Gastroesophageal sphincter (tissue), 4 donors: ENCODE measurements at regions not wholly inside any gene's neighbourhood (a gene's known extent, or its start where the extent isn't known, plus 50 kb on each side); places are given as distances from the start of the nearest gene placed in this dataset.

ENCODE experiments used
- ATAC-seq: fragments of 150-250 bp; one replicate; pipeline ENCODE4 v1.9.1; 2016; ENCODE audit warnings: mild to moderate bottlenecking, moderate library complexity
- H3K27ac ChIP-seq, 4 donors: fragments of 200-600 bp; sonication (generic) in 3 of 4; 1 replicate in 3 of 4; 2 replicates in 1 of 4; pipeline ENCODE4 v1.5.1; 2016 to 2019
- H3K27me3 ChIP-seq: fragments of 200-600 bp; sonication (generic); one replicate; pipeline ENCODE4 v1.5.1; 2019
- H3K36me3 ChIP-seq, 2 donors: fragments of 200-600 bp; sonication (generic); one replicate each; pipeline ENCODE4 v1.5.1; 2019; ENCODE audit warnings: control low read depth in 1 of 2
- H3K4me1 ChIP-seq, 3 donors: fragments of 200-600 bp; sonication (generic); 1 replicate in 2 of 3; 2 replicates in 1 of 3; pipeline ENCODE4 v1.5.1; 2016 to 2019; ENCODE audit warnings: control low read depth in 2 of 3
- H3K4me3 ChIP-seq, 2 donors: fragments of 200-600 bp; sonication (generic); one replicate each; pipeline ENCODE4 v1.5.1; 2019; ENCODE audit warnings: mild to moderate bottlenecking in 1 of 2, moderate library complexity in 1 of 2
- H3K9me3 ChIP-seq, 3 donors: fragments of 200-600 bp; sonication (generic); one replicate each; pipeline ENCODE4 v1.5.1; 2017 to 2019; ENCODE audit warnings: control low read depth in 2 of 3
- EP300 ChIP-seq: sonication (generic); formaldehyde crosslinking; IDR thresholded peaks from one replicate; pipeline ENCODE4 v1.6.1; 2017; ENCODE audit warnings: antibody characterized with exemption, mild to moderate bottlenecking
- POLR2A ChIP-seq, 2 donors: fragments of 450-650 bp; IDR thresholded peaks; one replicate each; pipeline ENCODE4 v1.6.1; 2017; ENCODE audit warnings: antibody characterized with exemption in 2 of 2, mild to moderate bottlenecking in 2 of 2, moderate library complexity in 1 of 2
- POLR2AphosphoS5 ChIP-seq: sonication (generic); formaldehyde crosslinking; IDR thresholded peaks from one replicate; pipeline ENCODE4 v1.6.1; 2017; ENCODE audit warnings: antibody characterized with exemption
- WGBS, 2 donors: methylation state at CpG; one replicate each; pipeline ENCODE4 v1.1.5; 2018; ENCODE audit warnings: low coverage in 1 of 2; 5-methylcytosine and 5-hydroxymethylcytosine counted together
- TF ChIP-seq, protein P1 (sequence below), 4 experiments: fragments of 200-600 bp in 2 of 4; fragments of 450-650 bp in 2 of 4; sonication (generic) in 1 of 4; IDR thresholded peaks; one replicate each; pipeline ENCODE4 v1.5.1; 2017 to 2019; ENCODE audit warnings: antibody characterized with exemption in 4 of 4, mild to moderate bottlenecking in 2 of 4, moderate library complexity in 2 of 4

DNA sequence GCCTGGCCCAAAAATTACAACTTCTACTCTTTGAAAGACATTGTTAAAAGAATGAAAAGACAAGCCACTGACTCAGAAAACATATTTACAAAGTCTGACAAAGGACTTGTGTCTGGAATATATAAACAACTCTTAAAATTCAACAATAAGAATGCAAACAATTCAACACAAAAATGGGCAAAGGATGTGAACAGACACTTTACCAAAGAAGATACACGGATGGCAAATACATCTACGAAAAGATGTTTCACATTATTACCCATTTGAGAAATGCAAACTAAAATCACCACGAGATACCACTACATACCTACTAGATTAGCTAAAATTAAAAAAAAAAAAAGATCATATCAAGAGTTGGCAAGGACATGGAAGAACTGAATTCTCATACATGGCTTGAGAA lies 80.8 kb upstream of the METRNL start:
- Histone ChIP-seq H3K4me3 (no peak overlapping the region), H3K27me3 (no peaks in the 10 kb centered on the region), H3K27ac (no peak overlapping the region), H3K36me3 (peaks cover 0 to 11% of the 10 kb centered on the region in 2 donors), H3K4me1 (no peaks in the 10 kb centered on the region), H3K9me3 (peaks cover 0 to 9% (median 0%) of the 10 kb centered on the region in 3 donors)
- ATAC-seq = no peak
- 95 to 100% methylated on average over 3 of the region's 3 CpGs for WGBS, 2 donors
- TF ChIP-seq POLR2A (IDR thresholded peaks at IDR 0.05) (no peak), POLR2AphosphoS5 (no peak), EP300 (no peak)
- TF ChIP-seq, protein P1, sequence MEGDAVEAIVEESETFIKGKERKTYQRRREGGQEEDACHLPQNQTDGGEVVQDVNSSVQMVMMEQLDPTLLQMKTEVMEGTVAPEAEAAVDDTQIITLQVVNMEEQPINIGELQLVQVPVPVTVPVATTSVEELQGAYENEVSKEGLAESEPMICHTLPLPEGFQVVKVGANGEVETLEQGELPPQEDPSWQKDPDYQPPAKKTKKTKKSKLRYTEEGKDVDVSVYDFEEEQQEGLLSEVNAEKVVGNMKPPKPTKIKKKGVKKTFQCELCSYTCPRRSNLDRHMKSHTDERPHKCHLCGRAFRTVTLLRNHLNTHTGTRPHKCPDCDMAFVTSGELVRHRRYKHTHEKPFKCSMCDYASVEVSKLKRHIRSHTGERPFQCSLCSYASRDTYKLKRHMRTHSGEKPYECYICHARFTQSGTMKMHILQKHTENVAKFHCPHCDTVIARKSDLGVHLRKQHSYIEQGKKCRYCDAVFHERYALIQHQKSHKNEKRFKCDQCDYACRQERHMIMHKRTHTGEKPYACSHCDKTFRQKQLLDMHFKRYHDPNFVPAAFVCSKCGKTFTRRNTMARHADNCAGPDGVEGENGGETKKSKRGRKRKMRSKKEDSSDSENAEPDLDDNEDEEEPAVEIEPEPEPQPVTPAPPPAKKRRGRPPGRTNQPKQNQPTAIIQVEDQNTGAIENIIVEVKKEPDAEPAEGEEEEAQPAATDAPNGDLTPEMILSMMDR (IDR thresholded peaks at IDR 0.05) = no peak

- ATAC-seq = no peak
- no peak overlapping the region for H3K27ac ChIP-seq
- H3K4me1 ChIP-seq = no peaks in the 10 kb centered on the region
- peaks cover 0 to 5% (median 0%) of the 10 kb centered on the region in 3 donors for H3K9me3 ChIP-seq
- H3K27me3 ChIP-seq = no peaks in the 10 kb centered on the region
- peaks cover 0 to 17% of the 10 kb centered on the region in 2 donors for H3K36me3 ChIP-seq
- TF ChIP-seq, protein P1 (IDR thresholded peaks at IDR 0.05) = no peak
- 74 to 78% methylated on average over 4 to 6 of the region's 6 CpGs for WGBS, 2 donors
- no peak overlapping the region for H3K4me3 ChIP-seq
Observed at GRCh38 chr17:83000738-83001137, 78.7 kb upstream of the METRNL start.

- Histone ChIP-seq H3K9me3 (peaks cover 0 to 5% (median 0%) of the 10 kb centered on the region in 3 donors), H3K27ac (no peak overlapping the region), H3K36me3 (peaks cover 0 to 17% of the 10 kb centered on the region in 2 donors), H3K27me3 (no peaks in the 10 kb centered on the region), H3K4me3 (no peak overlapping the region), H3K4me1 (peaks cover 0 to 12% (median 2%) of the 10 kb centered on the region in 3 donors)
- no peak for ATAC-seq
- TF ChIP-seq POLR2A (IDR thresholded peaks at IDR 0.05) = no peak
- 91 to 100% methylated on average over 3 to 13 of the region's 33 CpGs for WGBS, 2 donors
Observed at GRCh38 chr17:83002118-83002805, 77.1 kb upstream of the METRNL start.

DNA sequence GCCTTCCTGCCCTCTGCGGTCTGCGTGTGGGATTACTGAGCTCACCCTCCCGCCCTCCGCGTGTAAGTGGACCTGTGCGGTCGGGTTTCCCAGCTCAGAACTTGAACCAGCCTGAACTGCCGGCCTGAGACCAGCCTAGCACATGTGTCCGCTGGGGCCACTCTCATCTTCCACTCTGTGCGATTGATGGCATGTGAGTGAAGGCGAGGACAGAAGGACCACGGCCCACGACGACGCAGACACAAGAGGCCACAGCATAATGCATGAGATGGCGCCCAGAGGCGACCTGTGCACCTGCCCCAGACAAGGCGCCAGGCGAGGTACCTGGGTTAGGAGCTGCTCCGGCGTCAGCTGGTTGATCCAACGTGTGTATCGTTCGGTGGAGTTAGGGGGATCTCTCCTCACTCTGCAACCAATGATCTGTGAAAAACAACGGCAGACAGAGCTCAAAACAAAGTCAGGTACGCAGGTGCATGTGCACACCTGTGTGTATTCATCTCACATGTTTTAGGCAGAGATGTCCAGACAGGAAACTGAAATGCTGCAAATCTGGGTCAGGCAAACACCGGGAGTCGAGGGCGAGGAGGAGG lies 74.5 kb upstream of the METRNL start:
- TF ChIP-seq POLR2A (IDR thresholded peaks at IDR 0.05) = no peak
- TF ChIP-seq, protein P1 (IDR thresholded peaks at IDR 0.05) = no peak
- TF ChIP-seq EP300 = no peak
- no peak for TF ChIP-seq POLR2AphosphoS5
- WGBS, 2 donors = 87 to 96% methylated on average over 6 to 12 of the region's 29 CpGs
- Histone ChIP-seq H3K9me3 (no peaks in the 10 kb centered on the region), H3K4me1 (peaks cover 0 to 16% (median 2%) of the 10 kb centered on the region in 3 donors), H3K27me3 (no peaks in the 10 kb centered on the region), H3K36me3 (peaks cover 0 to 17% of the 10 kb centered on the region in 2 donors), H3K27ac (no peak overlapping the region), H3K4me3 (no peak overlapping the region)
- ATAC-seq = no peak

GRCh38 chr17:83005639-83006038 lies 73.8 kb upstream of the METRNL start:
- TF ChIP-seq, protein P1 (IDR thresholded peaks at IDR 0.05) = no peak
- TF ChIP-seq POLR2A (IDR thresholded peaks at IDR 0.05) (no peak), POLR2AphosphoS5 (no peak), EP300 (no peak)
- Histone ChIP-seq H3K27me3 (no peaks in the 10 kb centered on the region), H3K9me3 (no peaks in the 10 kb centered on the region), H3K4me3 (no peak overlapping the region), H3K27ac (no peak overlapping the region), H3K36me3 (peaks cover 0 to 16% of the 10 kb centered on the region in 2 donors), H3K4me1 (peaks cover 0 to 16% (median 2%) of the 10 kb centered on the region in 3 donors)
- no peak for ATAC-seq
- WGBS, 2 donors = 100% methylated on average over 3 of the region's 11 CpGs; no CpG with 5 or more reads in 1 of the 2 donors
